Uterus (tissue), 3 donors: ENCODE measurements at regions not wholly inside any gene's neighbourhood (a gene's known extent, or its start where the extent isn't known, plus 50 kb on each side); places are given as distances from the start of the nearest gene placed in this dataset.
"Not testable (repeated sequence)": the region's sequence is repeated elsewhere in the genome, so short reads cannot be mapped to it uniquely, and the experiment has no call there.

Experiments used
- DNase-seq, 2 donors: peaks; one replicate each; pipeline ENCODE4 v3.0.0-alpha.2; 2019 to 2020
- H3K27ac ChIP-seq, 2 donors: fragments of 200-600 bp; sonication (generic); 1 replicate in 1 of 2; 2 replicates in 1 of 2; pipeline ENCODE4 v1.5.1; 2016 to 2018
- H3K27me3 ChIP-seq, 2 donors: fragments of 200-600 bp; sonication (generic); one replicate each; pipeline ENCODE4 v1.5.1; 2018 to 2019; ENCODE audit warnings: control low read depth in 1 of 2
- H3K36me3 ChIP-seq, 2 donors: fragments of 200-600 bp; sonication (generic); one replicate each; pipeline ENCODE4 v1.5.1; 2019; ENCODE audit warnings: control low read depth in 1 of 2
- H3K4me1 ChIP-seq, 2 donors: fragments of 200-600 bp; sonication (generic); one replicate each; pipeline ENCODE4 v1.5.1; 2018 to 2019; ENCODE audit warnings: control low read depth in 1 of 2
- H3K4me3 ChIP-seq, 2 donors: fragments of 200-600 bp; sonication (generic); 1 replicate in 1 of 2; 2 replicates in 1 of 2; pipeline ENCODE4 v1.5.1; 2018 to 2019; ENCODE audit warnings: mild to moderate bottlenecking in 1 of 2
- H3K9me3 ChIP-seq, 2 donors: fragments of 200-600 bp; sonication (generic); one replicate each; pipeline ENCODE4 v1.5.1; 2019; ENCODE audit warnings: control low read depth in 1 of 2
- CTCF ChIP-seq, 4 experiments: fragments of 200-600 bp in 2 of 4; fragments of 450-650 bp in 2 of 4; sonication (generic) in 2 of 4; IDR thresholded peaks; one replicate each; pipeline ENCODE4 v1.5.1; 2016 to 2019; ENCODE audit warnings: antibody characterized with exemption in 4 of 4, mild to moderate bottlenecking in 2 of 4, moderate library complexity in 1 of 4
- POLR2A ChIP-seq, 2 donors: fragments of 450-650 bp; IDR thresholded peaks; one replicate each; pipeline ENCODE4 v1.6.1; 2016; ENCODE audit warnings: antibody characterized with exemption in 2 of 2, mild to moderate bottlenecking in 1 of 2, moderate library complexity in 1 of 2
- intact Hi-C: fragments of 100-400 bp; cut with DNase I; formaldehyde crosslinking; loops from one replicate; pipeline ENCODE4 v1.15.1; 2023; ENCODE audit warnings: low total_unique reads
- donor health status: DM: yes; HTN: yes; CAD: no.

DNA sequence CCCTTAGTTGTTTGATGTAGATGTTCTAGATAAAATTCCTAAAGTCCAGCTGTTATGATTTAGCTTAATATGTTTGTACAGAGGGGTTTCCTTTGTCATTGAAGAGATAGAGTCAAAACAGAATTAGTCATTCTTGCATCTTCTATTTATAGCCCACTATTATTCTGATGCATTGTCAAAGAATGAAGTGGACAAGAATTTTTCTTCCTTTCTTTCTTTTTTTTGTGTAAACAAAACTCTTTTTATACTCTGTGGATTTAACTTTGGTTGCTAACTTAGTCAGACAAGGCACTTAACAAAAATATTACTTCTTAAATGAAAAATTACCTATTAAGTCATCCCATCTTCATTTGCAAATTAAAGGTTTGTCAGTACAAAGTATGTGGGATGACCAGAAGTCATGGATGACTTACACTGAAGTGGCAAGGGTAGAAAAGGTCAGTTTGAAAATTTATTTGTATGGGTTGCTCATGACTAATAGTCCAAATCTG, 215.6 kb upstream of the DDHD1 start:
- intact Hi-C loops: no loop called here
- Histone ChIP-seq H3K27me3 (no peaks in the 10 kb centered on the region), H3K4me1 (peaks cover 0 to 6% of the 10 kb centered on the region in 2 donors), H3K4me3 (no peak overlapping the region), H3K36me3 (no peaks in the 10 kb centered on the region), H3K9me3 (no peaks in the 10 kb centered on the region), H3K27ac (peak overlapping the region; percentile 41 to 79)
- TF ChIP-seq CTCF (IDR thresholded peaks at IDR 0.05): no peak
- TF ChIP-seq POLR2A (IDR thresholded peaks at IDR 0.05): no peak
- DNase-seq: no peak

DNA sequence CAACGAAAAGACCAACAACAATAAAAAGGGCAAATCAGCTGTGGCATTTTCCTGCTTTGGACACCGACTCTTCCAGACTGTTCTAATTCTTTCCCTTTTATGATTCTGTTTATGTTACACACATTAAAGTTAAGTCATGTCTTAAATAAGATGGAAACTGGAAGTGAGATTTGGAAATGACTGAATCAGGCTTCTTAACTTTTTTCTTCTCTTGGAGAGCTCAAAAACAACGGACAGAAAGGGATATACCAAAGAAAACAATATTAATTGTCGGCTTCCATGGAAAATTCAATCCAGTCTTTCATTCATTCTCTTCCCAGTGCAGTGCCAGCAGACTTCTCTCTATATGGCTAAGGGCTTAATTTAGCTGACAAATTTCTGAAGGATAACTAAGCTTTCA, 214.9 kb upstream of the DDHD1 start:
- H3K4me3 ChIP-seq: no peak overlapping the region
- DNase-seq: no peak
- no peak for TF ChIP-seq POLR2A (IDR thresholded peaks at IDR 0.05)
- no peak for TF ChIP-seq CTCF (IDR thresholded peaks at IDR 0.05)
- H3K27ac ChIP-seq: peak overlapping the region; percentile 41 to 79
- H3K36me3 ChIP-seq: no peaks in the 10 kb centered on the region
- no peaks in the 10 kb centered on the region for H3K27me3 ChIP-seq
- intact Hi-C loops: no loop called here
- no peaks in the 10 kb centered on the region for H3K9me3 ChIP-seq
- peaks cover 0 to 6% of the 10 kb centered on the region in 2 donors for H3K4me1 ChIP-seq

DNA sequence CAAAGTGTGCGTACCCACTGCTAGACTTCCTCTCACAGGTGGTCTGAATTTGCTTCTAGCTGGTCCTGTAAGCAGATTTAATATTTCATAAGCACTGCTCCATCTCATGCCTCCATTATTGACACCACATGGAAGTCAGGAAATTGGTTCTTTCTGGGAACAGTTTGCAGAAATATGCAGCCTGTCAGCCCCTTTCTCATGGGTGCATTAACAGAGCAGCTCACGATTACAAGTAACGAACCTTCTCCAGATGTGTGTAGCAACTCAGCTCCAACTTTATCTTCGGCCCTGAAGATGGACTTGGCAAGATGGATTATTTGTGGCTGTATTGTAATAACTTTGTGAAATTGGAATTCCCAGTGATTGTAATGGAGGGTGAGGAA, 214.5 kb upstream of the DDHD1 start:
- Histone ChIP-seq H3K9me3 (no peaks in the 10 kb centered on the region), H3K27ac (peak overlapping the region; percentile 41 to 79), H3K36me3 (no peaks in the 10 kb centered on the region), H3K4me3 (no peak overlapping the region), H3K4me1 (peaks cover 0 to 6% of the 10 kb centered on the region in 2 donors), H3K27me3 (no peaks in the 10 kb centered on the region)
- intact Hi-C loops: no loop called here
- no peak for DNase-seq
- no peak for TF ChIP-seq CTCF (IDR thresholded peaks at IDR 0.05)
- no peak for TF ChIP-seq POLR2A (IDR thresholded peaks at IDR 0.05)

DNA sequence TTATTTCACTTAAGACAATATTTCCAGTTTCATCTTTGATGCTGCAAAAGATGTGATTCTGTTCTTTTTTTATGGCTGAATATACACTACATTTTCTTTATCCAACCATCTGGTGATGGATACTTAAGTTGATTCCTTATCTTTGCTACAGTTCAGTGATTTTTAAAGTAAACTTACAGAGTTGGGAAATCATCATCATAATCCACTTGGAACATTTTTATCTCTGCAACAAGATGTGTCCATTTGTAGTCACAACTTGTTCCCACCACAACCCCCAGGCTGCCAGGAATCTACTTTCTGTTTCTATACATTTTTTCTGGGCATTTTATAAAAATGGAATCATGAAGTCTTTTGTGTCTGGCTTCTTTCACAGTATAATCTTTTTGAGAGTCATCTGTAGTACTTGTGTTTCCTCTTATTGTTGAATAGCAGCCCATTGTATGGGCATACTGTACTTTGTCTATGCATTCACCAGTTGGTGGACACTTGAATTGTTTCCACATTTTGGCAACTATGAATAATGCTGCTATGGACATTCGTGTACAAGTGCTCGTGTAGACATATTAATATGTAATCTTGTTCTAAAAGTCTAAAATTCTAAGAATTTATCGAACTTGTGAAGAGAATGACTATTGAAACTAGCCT, 212.5 kb upstream of the DDHD1 start:
- peaks cover 0 to 6% of the 10 kb centered on the region in 2 donors for H3K4me1 ChIP-seq
- TF ChIP-seq POLR2A (IDR thresholded peaks at IDR 0.05) (no peak), CTCF (IDR thresholded peaks at IDR 0.05) (no peak)
- H3K27me3 ChIP-seq: no peaks in the 10 kb centered on the region
- H3K27ac ChIP-seq: no peak overlapping the region
- DNase-seq: no peak
- intact Hi-C loops: no loop called here
- no peaks in the 10 kb centered on the region for H3K9me3 ChIP-seq
- no peak overlapping the region for H3K4me3 ChIP-seq
- no peaks in the 10 kb centered on the region for H3K36me3 ChIP-seq

- H3K4me1 ChIP-seq, H3K36me3 ChIP-seq, H3K4me3 ChIP-seq, H3K9me3 ChIP-seq, H3K27me3 ChIP-seq, DNase-seq, H3K27ac ChIP-seq, intact Hi-C loops: not testable (repeated sequence)
Observed at GRCh38 chr14:53362916-53363315, 209.8 kb upstream of the DDHD1 start.

DNA sequence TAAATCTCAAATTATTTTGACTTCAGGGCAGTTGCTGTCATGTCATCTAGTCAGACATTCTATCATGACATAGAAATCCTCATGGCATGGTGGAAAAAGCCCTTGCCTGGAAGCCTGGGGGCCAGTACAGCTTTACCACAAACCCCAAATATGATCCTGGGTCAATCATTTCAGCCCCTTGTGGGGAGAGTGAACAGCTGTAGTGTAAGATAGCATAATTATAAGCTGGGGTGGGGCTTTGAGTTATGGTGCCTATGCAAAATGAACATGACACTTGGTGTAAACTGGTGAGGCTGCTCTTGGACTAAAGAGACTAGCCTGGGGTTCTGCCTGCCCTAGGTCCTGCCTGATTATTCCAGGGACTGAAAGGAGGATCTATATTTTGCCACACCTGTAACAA, 207.7 kb upstream of the DDHD1 start:
- H3K27ac ChIP-seq: no peak overlapping the region
- no peaks in the 10 kb centered on the region for H3K4me1 ChIP-seq
- H3K27me3 ChIP-seq: no peaks in the 10 kb centered on the region
- H3K36me3 ChIP-seq: no peaks in the 10 kb centered on the region
- intact Hi-C loops: no loop called here
- TF ChIP-seq POLR2A (IDR thresholded peaks at IDR 0.05) (no peak), CTCF (IDR thresholded peaks at IDR 0.05) (no peak)
- H3K4me3 ChIP-seq: no peak overlapping the region
- H3K9me3 ChIP-seq: no peaks in the 10 kb centered on the region
- DNase-seq: no peak
